ENCODE measurements at regions not wholly inside any gene's neighbourhood (a gene's known extent, or its start where the extent isn't known, plus 50 kb on each side); places are given as distances from the start of the nearest gene placed in this dataset.
"Not testable (repeated sequence)": the region's sequence is repeated elsewhere in the genome, so short reads cannot be mapped to it uniquely, and the experiment has no call there.

DNA sequence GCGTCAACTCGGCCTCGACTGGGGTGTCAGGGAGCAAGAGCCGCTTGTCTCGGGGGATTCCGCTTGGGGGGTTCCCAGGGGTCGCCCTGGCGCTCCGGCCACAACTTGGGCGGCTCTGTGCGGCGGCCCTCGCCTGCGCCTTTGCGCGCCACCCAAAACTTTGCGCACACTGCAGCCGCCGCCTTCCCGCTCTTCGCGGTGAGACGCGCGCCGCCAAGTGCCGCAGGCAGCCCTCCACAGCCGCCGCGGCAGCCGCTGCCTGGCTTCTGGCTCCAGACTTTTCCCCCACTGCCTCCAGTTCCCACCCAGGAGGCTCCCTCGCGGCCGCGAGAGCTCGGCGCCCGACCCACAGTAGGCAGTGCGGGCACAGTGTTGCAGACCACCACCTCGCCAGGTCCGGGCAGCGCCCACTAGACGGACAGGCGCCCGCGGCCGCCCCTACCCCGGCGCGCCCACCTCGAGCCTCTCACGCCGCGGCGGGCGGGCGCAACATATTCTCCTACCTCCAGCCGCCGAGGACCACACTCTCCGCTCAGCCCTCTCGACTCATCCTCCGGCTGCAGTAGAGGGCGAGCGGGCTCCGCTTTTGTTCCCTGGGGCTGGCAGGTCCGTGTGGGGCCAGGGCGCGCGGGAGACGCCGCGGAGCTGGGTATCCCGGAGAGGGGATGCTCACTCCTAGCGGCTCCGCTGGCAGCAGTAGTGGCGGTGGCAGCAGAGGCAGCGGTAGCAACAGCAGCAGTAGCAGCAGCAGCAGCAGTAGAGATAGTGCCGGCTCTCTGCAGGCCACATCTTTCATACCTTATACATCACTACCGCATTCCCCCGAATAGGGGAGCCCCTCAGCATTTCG lies 296.6 kb downstream of the OMA1 start:
- no peak for DNase-seq

DNA sequence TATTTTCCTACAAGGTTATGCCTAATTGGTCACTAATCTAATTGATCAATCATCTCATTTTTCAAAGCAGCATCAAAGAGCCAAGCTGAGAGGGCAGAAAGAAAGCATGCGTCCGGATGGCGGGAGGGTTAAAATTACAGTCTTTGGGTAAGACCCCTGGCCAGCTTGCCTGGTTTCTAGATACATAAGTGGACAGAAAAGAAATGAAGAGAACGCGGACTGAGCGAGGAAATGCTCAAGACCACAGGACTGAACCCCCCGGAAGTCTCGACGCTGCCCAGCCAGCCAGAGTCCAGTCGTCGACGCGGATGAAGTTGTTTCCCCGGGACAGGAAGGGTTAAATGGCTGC lies 297.2 kb downstream of the OMA1 start:
- no peak for DNase-seq

DNA sequence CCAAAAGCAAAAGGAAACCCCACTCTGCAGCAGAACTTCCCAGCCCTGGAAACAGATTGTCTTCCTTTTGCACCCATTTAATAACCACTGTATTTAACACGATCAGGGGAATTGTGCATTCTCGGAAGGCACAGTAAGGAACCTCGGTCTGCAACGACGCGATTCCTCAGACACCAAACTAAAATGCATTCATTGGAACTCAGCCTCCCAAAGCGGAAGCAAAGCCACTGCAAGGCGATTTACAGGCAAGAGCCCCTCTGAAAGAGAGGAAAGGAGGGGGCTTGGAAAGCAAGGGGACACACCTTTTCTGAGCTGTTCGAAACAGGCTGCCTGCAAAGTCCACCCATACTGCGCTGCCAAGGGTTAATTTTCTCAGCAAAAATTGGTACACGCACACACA lies 297.7 kb downstream of the OMA1 start:
- no peak for DNase-seq

DNA sequence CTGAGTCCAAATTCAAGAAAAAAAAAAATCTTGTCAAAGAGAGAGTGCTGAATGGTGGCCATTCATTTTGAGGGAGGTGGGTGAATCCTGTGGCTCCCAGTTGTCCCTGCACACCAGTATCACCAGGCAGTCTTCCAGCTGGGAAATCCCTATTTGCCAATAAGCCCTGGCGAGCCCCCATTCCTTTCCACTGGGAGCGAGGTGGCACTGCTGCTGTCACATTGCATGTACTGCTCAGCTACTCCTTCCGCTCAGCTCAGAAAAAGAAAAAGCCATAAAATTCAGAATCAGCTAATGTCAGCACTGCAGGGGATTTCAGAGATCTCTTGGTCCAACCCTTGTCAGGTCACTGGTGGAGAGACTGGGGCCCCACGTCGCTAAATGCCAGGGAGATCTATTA lies 298.5 kb downstream of the OMA1 start:
- DNase-seq, result no peak

DNA sequence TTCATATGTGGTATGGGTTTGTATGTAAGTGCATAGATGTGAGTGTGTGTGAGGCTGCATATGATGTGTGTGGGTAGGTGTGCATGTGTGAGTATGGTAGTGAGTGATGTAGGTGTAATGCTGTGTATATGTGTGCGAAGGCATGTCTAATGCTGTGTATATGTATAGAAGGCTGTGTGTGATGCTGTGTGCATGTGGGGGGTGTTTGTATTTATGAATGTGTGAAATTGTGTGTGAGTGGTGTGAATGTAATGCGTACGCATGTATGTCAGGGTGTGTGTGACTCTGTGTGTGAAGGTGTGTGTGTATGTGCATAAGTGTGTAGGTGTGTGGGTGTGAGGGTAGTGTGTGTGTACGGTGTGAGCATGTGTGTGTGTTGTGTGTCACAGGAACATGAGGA lies 300.0 kb downstream of the OMA1 start:
- no peak for DNase-seq

DNA sequence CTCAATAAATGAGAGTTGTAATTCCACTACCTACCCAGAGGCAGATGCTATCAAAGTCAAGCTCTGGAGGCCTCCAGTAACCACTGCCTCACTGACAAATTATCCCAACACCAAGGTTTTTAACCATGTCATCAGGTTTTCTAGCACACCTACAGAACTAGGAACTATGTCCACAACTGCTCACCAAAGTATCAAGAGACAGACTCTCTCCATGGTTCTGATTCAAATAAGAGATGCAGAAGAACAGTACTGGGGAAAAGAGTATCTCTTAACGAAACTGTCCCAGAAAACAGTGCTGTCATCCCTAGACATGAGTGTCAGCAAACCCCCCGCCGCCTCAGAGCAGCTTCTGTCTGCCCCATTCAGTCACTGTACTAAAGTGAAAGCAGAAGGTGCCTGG lies 301.7 kb downstream of the OMA1 start:
- DNase-seq, result no peak

DNA sequence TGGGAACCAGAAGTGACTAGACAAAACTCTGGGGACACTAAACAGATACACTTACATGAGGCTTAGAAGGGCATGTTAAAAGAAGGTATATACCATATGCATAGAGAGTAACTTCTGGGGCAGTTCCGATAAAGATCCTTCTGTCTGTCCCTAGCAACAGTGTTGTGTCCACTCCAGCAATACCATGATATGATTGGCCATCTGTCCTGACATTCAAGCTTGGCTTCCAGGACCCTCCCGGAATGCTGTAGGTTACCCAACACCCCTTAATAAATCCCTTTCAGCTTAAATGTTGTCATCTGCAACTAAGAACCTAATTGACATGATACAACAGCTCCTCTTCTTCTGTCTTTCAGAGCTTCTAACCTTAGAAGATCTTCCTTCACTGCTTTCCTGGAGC lies 307.7 kb downstream of the OMA1 start:
- DNase-seq, result no peak

DNA sequence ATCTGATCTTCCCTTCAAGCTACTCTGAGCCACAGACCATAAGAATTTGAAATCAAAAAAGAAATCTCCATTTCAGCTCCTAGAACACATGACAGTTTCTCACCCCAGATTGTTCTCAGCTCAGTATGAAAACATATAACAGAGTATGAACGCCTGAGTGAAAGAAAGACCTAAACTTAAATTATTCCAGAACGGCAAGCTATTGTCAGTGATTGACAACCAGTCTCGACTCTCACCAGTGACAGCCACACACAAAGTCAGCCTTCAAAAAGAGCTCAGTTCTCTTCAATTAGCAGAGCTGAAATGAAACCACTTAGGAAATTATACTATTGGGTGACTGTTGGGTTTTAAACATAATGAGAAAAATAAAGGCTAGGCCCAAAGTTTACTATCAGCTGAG lies 312.8 kb downstream of the OMA1 start:
- no peak for DNase-seq

DNA sequence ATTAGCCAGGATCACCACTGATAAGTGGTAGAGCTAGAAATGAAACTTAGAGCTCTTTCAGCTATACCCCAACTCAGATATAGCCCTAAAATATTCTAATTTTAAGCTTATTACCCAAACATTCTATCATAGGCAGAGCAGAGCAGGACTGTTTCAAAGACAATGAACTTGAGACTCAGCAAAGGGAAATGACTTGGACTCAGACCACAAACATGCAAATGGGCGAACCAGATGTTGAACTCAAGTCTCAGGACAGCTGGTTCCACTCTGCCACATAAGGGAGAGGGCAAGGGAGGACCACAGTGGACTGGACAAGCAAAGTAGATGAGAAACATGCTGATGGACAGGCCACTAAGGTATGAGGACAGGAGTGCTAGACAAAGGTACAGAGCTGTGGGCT lies 315.3 kb downstream of the OMA1 start:
- DNase-seq, result no peak

DNA sequence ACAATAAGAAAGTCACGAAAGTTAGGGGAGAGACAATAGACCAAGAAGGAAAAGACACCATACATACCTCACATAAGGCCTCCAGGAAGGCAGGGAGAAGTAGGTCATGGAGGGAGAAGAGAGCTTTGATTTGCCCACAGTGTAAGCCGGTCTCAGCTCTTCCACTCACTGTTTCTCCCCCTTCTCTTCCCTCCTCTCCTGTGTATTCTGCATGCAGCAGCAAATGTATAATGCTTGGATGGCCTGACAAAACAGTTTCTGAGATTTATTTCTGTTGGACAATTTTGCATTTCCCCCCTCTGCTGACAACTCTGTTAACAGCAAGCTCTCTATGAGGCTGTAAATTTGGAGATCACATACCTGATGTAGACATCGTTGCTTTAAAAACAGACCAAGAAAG lies 318.9 kb downstream of the OMA1 start:
- no peak for DNase-seq

DNA sequence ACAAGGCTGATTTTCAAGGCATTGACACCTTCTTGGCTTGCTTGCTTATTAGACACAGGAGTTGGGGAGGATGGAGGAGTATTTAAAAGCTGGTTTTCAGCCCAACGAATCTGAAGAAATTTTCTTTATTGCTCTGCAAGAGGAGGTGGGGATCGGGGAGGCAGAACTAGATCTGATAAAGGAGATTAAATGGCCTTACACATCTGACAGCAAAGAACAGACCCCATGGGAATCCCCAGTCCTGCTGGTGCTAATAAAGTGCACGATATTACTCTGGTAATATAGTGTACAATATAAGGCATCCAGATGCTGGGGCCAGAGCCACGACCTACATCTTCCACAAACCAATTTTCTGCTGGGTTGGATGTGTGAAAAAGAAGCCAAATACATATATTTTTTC lies 323.0 kb downstream of the OMA1 start:
- no peak for DNase-seq

DNA sequence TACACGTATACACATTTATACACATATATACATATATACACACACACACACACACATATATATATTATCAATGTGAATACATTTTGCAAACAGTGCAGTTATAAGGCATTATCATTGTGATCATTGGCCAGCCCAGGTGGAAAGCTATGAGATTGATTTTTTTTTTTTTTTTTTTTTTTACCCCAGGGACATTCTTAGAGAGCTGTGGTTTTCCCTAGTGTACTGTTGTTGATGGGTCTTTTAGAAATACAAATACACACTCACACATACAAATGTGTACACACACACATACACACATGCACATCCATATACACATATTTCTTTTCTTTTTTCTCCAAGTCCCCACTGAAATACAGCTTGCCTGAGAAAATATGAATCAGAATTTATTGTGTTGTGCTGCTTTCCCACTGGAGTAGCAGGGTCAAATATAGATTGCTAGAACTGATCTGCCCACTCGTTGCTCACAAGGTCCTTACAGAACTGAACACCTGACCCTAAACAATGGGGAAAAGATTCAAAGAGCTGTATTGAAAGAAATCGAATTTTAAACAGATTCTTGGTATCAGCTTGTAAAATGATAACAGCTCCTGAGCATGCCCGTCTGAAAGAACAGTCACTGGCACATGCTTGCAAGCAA lies 325.6 kb downstream of the OMA1 start:
- DNase-seq, result no peak

DNA sequence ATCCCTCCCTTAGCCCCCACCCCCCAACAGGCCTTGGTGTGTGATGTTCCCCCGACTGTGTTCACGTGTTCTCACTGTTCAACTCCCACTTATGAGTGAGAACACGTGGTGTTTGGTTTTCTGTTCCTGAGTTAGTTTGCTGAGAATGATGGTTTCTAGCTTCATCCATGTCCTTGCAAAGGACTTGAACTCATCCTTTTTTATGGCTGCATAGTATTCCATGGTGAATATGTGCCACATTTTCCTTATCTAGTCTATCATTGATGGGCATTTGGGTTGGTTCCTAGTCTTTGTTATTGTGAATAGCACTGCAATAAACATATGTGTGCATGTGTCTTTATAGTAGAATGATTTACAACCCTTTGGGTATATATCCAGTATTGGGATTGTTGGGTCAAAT lies 330.4 kb downstream of the OMA1 start:
- not testable (repeated sequence) for DNase-seq

DNA sequence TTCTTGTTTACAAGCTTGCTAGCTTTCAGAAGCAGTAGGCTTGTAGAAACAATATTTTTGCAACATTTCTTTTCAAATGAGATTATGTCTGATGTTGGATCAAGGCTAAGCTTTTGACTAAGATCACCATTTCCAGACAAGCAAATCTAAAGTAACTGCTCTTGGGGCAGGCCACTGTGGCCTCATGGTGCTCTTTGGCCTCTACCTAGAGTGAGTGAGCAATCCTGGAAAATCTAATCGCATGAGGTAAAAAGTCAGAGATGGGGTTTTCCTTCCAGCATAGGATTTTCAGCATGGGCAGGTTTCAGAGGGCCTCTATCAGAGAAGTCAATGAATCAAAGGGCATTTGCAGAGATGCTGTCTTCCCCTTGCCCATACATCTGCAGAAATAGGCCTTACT lies 331.9 kb downstream of the OMA1 start:
- DNase-seq, result no peak

DNA sequence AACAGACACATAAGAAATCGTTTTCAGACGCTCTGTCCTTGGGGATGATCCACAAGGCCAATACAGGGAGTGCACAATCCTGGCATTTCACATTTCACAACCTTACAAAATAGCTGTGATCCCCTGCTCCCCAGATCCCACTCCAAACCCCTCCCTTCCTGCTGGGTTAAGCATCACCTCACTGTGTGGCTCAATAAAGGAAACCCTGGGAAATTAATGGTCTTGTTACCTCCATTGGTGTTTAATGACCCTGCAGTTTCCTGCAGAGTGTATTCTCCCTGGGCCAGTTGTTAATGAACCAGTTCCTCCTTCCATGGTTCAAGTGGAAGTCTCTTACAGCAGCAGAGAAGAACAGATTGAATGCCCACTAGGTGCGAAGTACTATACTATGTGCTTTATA lies 334.7 kb downstream of the OMA1 start:
- DNase-seq, result no peak

DNA sequence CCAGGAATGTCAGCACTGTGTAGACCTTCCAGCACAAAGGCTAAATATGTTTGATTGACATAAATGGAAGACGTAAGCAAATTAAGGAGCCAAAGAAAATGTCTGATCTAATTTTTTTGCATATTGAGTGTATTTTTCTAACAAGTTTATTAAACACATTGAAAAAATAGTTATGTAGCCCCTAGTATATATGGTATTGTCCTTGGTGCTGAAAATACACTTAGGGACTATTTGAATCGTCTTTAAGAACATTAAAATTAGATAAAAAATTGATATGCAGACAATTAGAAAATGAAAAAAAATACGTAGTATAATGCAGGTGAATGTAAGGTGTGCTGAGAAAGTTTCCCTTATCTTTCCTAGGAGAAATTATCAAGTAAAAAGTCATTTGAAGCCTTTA lies 337.0 kb downstream of the OMA1 start:
- DNase-seq, result no peak

DNA sequence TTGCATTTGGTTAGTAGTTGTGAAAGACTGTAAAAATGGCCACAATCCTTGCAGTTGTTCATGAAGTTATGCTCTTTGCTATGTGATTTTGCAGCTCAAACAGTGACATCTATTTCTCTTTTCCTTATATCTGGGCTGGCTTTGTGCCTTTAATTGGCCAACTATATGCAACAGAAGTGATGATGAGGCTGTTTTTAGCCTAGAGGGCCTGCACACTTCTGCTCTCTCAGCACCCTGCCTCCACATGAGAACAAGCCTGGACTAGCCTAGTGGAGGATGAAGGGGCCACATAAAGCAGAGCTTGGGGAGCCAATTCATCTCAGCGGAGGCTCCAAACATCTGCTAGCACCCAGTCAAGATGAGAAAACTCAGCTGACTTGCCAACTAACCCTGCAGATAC lies 339.8 kb downstream of the OMA1 start:
- no peak for DNase-seq

DNA sequence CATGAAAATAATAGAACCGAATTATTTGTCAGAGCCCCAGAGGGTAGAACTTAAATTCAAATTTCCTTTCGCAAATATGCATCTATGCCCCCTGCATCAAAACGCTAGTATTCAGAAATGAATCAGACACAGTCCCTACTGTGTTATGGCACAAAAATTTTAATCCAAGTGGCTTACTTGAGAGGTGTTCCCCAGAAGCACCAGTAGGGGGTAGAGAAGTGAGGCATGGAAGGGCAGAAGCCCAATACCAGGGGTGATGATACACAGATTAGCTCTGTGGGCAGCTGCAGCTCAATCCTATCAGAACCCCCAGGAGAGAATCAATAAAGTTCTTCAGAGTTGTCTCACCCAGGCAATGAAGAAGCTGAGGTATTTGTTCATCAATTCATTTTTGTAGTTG lies 342.2 kb downstream of the OMA1 start:
- DNase-seq, result no peak

DNA sequence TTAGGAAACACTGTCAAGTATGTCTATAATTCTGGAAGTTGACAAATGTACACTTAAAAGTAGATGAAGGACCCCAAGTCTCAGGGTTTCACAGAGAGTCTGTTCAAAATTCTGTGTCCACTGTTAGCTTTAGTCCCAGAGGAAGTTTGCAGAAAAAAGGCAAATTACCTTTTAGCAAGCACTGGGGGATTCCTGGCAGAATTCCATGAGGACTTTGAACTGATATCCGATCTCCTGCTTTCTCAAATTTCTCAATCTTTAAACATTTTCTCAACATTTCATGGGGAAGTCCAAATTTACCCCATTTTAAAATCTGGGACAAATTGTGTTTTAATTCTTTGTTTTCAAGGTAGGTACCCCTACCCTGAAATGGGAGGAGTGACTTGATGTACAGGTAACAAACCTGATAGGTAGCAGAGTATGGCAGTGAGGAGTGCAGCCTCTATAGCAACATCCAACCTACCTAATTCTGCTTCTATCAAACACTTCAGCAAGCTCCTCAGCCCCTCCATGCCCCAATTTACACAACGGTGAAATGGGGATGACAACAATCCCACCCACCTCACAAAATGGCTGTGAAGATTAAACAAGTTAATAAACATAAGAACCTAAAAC lies 344.9 kb downstream of the OMA1 start:
- no peak for DNase-seq

DNA sequence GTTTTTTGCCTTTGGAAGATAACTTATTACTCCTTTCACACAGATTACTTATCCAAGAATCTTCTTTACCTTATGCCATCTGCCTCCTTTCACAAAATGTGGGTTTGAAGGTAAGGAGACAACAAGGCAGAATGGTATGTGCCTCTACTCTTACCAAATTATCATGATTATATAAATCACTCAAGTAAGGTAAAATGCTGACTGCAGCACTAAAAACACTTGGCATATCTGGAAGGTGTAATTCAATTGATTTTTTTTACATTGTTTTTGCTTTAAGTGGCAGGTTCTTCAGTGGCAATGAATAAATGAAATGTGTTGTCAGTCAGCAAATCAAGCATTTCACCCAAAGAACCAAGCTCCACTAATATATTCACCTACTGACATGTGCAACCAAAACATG lies 346.1 kb downstream of the OMA1 start:
- DNase-seq, result no peak

DNA sequence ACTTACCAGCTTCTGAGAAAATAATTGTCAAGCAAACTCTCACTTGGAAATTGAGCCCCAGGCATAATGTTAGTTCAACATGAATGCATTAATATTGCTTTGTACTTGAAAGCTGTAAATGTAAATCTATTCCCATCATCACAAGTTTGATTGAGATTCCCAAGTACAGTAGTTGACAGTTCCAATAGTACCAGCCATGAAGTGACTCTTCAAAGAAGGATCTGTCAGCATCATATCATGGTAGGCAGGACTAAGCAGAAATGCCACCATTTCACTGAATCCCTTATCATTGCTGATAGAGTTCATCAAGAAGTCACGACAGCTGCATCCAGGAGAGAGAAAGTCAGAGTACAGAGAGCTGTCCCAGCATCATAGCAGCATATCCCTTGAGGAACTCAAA lies 348.7 kb downstream of the OMA1 start:
- DNase-seq, result no peak

DNA sequence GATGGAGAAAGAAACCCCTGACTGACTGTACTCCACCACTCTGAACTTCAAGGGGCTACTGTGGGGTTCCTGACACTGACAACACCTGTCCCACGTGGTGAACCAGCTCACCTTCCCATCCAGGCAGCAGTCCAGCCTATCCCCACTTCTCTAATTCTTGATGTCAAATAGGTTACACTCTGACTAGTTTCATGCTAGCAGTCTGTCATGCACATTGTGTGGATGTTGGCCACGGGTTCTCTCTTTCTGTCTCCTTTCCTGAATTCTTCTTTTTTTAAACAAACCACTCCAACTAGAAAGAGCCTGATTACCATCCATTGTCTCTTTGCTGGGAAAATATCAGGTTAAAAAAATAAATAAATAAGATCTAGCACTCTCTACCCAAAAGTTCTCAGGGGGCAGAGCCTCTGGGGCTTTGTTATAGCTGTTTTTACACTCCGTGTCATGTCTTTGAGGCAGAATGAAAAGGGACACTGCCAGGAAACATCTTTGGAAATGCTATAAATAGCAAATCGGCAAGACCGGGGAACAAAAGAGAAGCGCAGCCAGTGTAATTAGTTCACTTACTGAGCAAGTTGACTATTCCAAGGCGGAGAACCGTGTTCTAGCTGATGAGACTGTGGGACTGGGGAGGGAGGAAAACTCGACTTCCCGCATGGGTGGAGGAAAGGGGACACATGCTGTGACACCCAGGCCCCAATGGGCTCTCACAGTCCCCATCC lies 356.1 kb downstream of the OMA1 start:
- no peak for DNase-seq

DNA sequence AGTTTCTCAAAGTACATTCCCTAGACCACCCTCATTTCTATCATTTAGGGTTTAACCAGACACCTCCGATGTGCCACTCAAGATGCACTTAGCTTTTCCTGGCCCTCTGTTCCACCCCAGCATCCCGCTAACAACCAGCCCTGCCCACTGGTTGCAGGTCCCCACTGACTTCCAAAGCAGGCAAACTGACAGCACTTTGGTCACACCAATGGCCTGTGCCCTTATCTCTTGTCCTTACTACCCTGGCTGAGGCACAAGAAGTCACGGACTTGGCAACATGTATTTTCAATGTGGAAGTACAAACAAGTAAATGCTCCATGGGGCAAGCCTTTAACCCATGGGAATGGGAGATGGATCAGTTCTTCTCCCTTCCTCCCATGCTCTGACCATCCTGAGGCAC lies 357.1 kb downstream of the OMA1 start:
- DNase-seq, result no peak

DNA sequence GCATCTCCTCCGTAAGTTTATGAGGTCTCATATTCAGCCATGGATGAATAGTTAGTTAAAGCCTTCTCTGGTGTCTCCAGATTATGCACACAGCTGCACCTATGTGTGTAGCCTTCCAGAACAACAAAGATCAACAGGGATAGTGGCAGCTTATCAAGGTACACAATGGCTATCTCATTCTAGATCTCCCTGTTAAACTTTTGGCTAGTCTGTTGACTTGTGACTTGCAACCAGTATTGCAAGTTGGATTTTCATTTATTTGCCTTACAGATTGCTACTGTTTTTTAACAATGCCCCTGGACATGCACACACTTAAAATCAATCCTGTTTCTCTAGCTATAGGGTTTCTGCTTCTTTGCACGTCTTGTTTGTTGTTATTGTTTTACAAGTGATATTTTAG lies 363.2 kb downstream of the OMA1 start:
- DNase-seq, result no peak
